ENCODE measurements at regions not wholly inside any gene's neighbourhood (a gene's known extent, or its start where the extent isn't known, plus 50 kb on each side); places are given as distances from the start of the nearest gene placed in this dataset.

DNA sequence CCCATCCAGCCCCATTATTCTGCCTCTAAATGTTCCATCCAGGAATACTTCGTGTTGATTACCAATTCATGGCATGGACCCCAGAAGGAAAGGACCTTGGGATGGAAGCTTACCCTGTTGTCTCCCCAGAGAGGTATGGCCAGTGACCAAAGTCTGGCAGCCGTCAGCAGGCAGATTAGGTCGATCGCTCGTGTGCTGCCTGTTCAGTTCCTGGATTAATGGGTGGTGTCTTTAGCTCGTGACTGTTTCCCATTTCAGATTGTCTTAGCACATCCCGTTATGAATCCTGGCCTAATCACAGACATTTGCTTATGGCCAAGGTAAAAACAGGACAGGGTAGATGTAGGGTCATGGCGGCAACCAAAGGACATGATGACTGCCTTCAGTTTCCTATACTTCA, 122.9 kb upstream of the NTF3 start:
- Mint-ChIP-seq H3K36me3 (no peaks in the 10 kb centered on the region), H3K4me1 (no peaks in the 10 kb centered on the region), H3K9me3 (peaks cover 0 to 18% (median 4%) of the 10 kb centered on the region in 7 donors), H3K27ac (no peak overlapping the region), H3K4me3 (no peak overlapping the region), H3K27me3 (ENCODE audit: low read depth in 3 of 3) (peaks cover 0 to 2% (median 0%) of the 10 kb centered on the region in 3 donors)
- Histone ChIP-seq H3K4me1 (ENCODE audit: control insufficient read depth in 1 of 2, insufficient read depth in 2 of 2, low read length in 2 of 2) (no peaks in the 10 kb centered on the region), H3K9ac (ENCODE audit: insufficient read depth, low read length, poor library complexity, severe bottlenecking) (no peak overlapping the region), H3K27me3 (ENCODE audit: control insufficient read depth in 2 of 2, insufficient read depth in 2 of 2, low read length in 2 of 2) (no peaks in the 10 kb centered on the region), H4K20me1 (ENCODE audit: insufficient read depth, low read length) (no peaks in the 10 kb centered on the region), H3K4me2 (replicated peaks; ENCODE audit: extremely low read depth, low read length, poor library complexity, severe bottlenecking) (no peak overlapping the region), H2AFZ (ENCODE audit: insufficient read depth, low read depth, low read length, poor library complexity, severe bottlenecking) (no peak overlapping the region), H3K36me3 (replicated peaks in 1 of 2; ENCODE audit: control insufficient read depth in 1 of 2, insufficient read depth in 2 of 2, low read length in 2 of 2) (no peaks in the 10 kb centered on the region), H3K4me3 (replicated peaks in 1 of 3; ENCODE audit: low read depth in 2 of 3, low read length in 3 of 3) (no peak overlapping the region), H3K9me3 (replicated peaks in 1 of 2; ENCODE audit: control insufficient read depth in 1 of 2, insufficient read depth in 1 of 2, low read length in 2 of 2) (peaks cover 0 to 3% of the 10 kb centered on the region in 2 donors), H3K27ac (ENCODE audit: low read depth in 1 of 2, low read length in 2 of 2) (no peak overlapping the region), H3K79me2 (ENCODE audit: insufficient read depth, low read length) (no peaks in the 10 kb centered on the region)
- TF ChIP-seq, protein P1, sequence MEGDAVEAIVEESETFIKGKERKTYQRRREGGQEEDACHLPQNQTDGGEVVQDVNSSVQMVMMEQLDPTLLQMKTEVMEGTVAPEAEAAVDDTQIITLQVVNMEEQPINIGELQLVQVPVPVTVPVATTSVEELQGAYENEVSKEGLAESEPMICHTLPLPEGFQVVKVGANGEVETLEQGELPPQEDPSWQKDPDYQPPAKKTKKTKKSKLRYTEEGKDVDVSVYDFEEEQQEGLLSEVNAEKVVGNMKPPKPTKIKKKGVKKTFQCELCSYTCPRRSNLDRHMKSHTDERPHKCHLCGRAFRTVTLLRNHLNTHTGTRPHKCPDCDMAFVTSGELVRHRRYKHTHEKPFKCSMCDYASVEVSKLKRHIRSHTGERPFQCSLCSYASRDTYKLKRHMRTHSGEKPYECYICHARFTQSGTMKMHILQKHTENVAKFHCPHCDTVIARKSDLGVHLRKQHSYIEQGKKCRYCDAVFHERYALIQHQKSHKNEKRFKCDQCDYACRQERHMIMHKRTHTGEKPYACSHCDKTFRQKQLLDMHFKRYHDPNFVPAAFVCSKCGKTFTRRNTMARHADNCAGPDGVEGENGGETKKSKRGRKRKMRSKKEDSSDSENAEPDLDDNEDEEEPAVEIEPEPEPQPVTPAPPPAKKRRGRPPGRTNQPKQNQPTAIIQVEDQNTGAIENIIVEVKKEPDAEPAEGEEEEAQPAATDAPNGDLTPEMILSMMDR (IDR thresholded peaks at IDR 0.05), result no peak
- 97% methylated on average over 5 of the region's 8 CpGs for WGBS (ENCODE audit: insufficient coverage)
- no peak for DNase-seq
- intact Hi-C loops (cut with micrococcal nuclease), result no loop called here

DNA sequence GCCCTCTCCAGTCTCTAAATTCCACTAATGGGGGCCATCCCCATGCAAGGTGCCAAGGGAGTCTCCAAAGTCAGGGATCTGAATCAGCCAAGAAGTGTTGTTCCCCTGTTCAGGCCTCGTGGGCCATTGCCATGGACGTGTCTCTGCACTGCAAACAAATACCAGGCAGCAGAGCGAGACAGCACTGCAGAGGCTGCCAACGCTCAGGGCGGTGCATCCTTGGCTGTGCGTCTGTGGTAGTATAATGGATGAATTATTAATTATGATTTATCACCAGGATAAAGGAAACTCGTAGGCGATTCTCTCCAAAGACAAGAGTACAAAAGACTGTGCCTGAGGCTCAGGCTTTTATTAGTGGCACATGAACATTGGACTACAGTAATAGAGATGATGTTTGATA, 122.3 kb upstream of the NTF3 start:
- H3K9me3 Mint-ChIP-seq, result peaks cover 0 to 20% (median 8%) of the 10 kb centered on the region in 7 donors
- TF ChIP-seq, protein P1 (IDR thresholded peaks at IDR 0.05), result no peak
- 82% methylated on average over 3 of the region's 8 CpGs for WGBS (ENCODE audit: insufficient coverage)
- no peaks in the 10 kb centered on the region for H3K4me1 Mint-ChIP-seq
- H3K4me3 Mint-ChIP-seq, result no peak overlapping the region
- DNase-seq, result no peak
- Histone ChIP-seq H3K79me2 (ENCODE audit: insufficient read depth, low read length) (no peaks in the 10 kb centered on the region), H4K20me1 (ENCODE audit: insufficient read depth, low read length) (no peaks in the 10 kb centered on the region), H3K9me3 (replicated peaks in 1 of 2; ENCODE audit: control insufficient read depth in 1 of 2, insufficient read depth in 1 of 2, low read length in 2 of 2) (peaks cover 0 to 7% of the 10 kb centered on the region in 2 donors), H3K27ac (ENCODE audit: low read depth in 1 of 2, low read length in 2 of 2) (no peak overlapping the region), H3K9ac (ENCODE audit: insufficient read depth, low read length, poor library complexity, severe bottlenecking) (no peak overlapping the region), H3K4me3 (replicated peaks in 1 of 3; ENCODE audit: low read depth in 2 of 3, low read length in 3 of 3) (no peak overlapping the region), H3K36me3 (replicated peaks in 1 of 2; ENCODE audit: control insufficient read depth in 1 of 2, insufficient read depth in 2 of 2, low read length in 2 of 2) (no peaks in the 10 kb centered on the region), H3K27me3 (ENCODE audit: control insufficient read depth in 2 of 2, insufficient read depth in 2 of 2, low read length in 2 of 2) (no peaks in the 10 kb centered on the region), H3K4me2 (replicated peaks; ENCODE audit: extremely low read depth, low read length, poor library complexity, severe bottlenecking) (no peak overlapping the region), H2AFZ (ENCODE audit: insufficient read depth, low read depth, low read length, poor library complexity, severe bottlenecking) (no peak overlapping the region), H3K4me1 (ENCODE audit: control insufficient read depth in 1 of 2, insufficient read depth in 2 of 2, low read length in 2 of 2) (no peaks in the 10 kb centered on the region)
- no peak overlapping the region for H3K27ac Mint-ChIP-seq
- H3K27me3 Mint-ChIP-seq (ENCODE audit: low read depth in 3 of 3), result peaks cover 0 to 2% (median 0%) of the 10 kb centered on the region in 3 donors
- intact Hi-C loops (cut with micrococcal nuclease), result no loop called here
- no peaks in the 10 kb centered on the region for H3K36me3 Mint-ChIP-seq
